Fibroblast of lung (primary cell): ENCODE measurements at regions not wholly inside any gene's neighbourhood (a gene's known extent, or its start where the extent isn't known, plus 50 kb on each side); places are given as distances from the start of the nearest gene placed in this dataset.

Source experiments
- DNase-seq, 2 donors: peaks; one replicate each; pipeline versions ENCODE4 v3.0.0 to v3.0.0-alpha.2; 2010; ENCODE audit warnings: low read depth in 2 of 2
- H2AFZ ChIP-seq: 2 replicates; pipeline ENCODE4 v1.5.1; 2012; ENCODE audit warnings: low read length, control low read depth, inconsistent platforms
- H3K27ac ChIP-seq: 2 replicates; pipeline ENCODE4 v1.5.1; 2011; ENCODE audit warnings: low read length, control low read depth; ENCODE audit not compliant: insufficient read depth
- H3K27me3 ChIP-seq: 2 replicates; pipeline ENCODE4 v1.5.1; 2011; ENCODE audit warnings: mild to moderate bottlenecking, low read length; ENCODE audit not compliant: control insufficient read depth, insufficient read depth
- H3K36me3 ChIP-seq: 2 replicates; pipeline ENCODE4 v1.5.1; 2011; ENCODE audit warnings: low read length; ENCODE audit not compliant: control insufficient read depth, insufficient read depth
- H3K4me1 ChIP-seq: 2 replicates; pipeline ENCODE4 v1.5.1; 2011; ENCODE audit warnings: low read length; ENCODE audit not compliant: control insufficient read depth, insufficient read depth; ENCODE audit errors: extremely low read depth
- H3K4me2 ChIP-seq: 2 replicates; pipeline ENCODE4 v1.5.1; 2011; ENCODE audit warnings: low read length, control low read depth; ENCODE audit not compliant: insufficient read depth; ENCODE audit errors: extremely low read depth
- H3K4me3 ChIP-seq, 4 experiments: fragments of 200-600 bp in 1 of 4; sonication (generic) in 1 of 4; replicated peaks in 1 of 4; 2 replicates each; pipeline ENCODE4 v1.5.1; 2011 to 2016; ENCODE audit warnings: low read length in 4 of 4, low read depth in 3 of 4, mild to moderate bottlenecking in 3 of 4, control low read depth in 2 of 4, inconsistent platforms in 1 of 4, mixed read lengths in 1 of 4; ENCODE audit not compliant: insufficient read depth in 1 of 4; ENCODE audit errors: control extremely low read depth in 1 of 4
- H3K79me2 ChIP-seq: 2 replicates; pipeline ENCODE4 v1.5.1; 2012; ENCODE audit warnings: mild to moderate bottlenecking, low read length, inconsistent platforms; ENCODE audit not compliant: control insufficient read depth, insufficient read depth
- H3K9ac ChIP-seq: 2 replicates; pipeline ENCODE4 v1.5.1; 2011; ENCODE audit warnings: mild to moderate bottlenecking, low read length, control low read depth; ENCODE audit not compliant: insufficient read depth
- H3K9me3 ChIP-seq: 2 replicates; pipeline ENCODE4 v1.5.1; 2012; ENCODE audit warnings: low read depth, low read length; ENCODE audit not compliant: control insufficient read depth, insufficient read depth
- H4K20me1 ChIP-seq: 2 replicates; pipeline ENCODE4 v1.5.1; 2011; ENCODE audit warnings: low read length; ENCODE audit not compliant: control insufficient read depth, insufficient read depth; ENCODE audit errors: extremely low read depth
- EZH2 ChIP-seq: IDR thresholded peaks from 2 replicates; pipeline ENCODE4 v1.5.1; 2012; ENCODE audit warnings: low read length, control low read depth, mild to moderate bottlenecking; ENCODE audit errors: missing control alignments
- TF ChIP-seq, protein P1 (sequence below), 2 donors: IDR thresholded peaks in 1 of 2; conservative IDR thresholded peaks in 1 of 2; 1 replicate in 1 of 2; 2 replicates in 1 of 2; pipeline ENCODE4 v1.5.1; 2011 to 2012; ENCODE audit warnings: low read length in 2 of 2, control low read depth in 1 of 2, inconsistent platforms in 1 of 2, low read depth in 1 of 2, mild to moderate bottlenecking in 1 of 2

- Histone ChIP-seq H3K9ac (no peak overlapping the region), H4K20me1 (no peaks in the 10 kb centered on the region), H3K27me3 (no peaks in the 10 kb centered on the region), H3K9me3 (no peaks in the 10 kb centered on the region), H3K36me3 (no peaks in the 10 kb centered on the region), H3K4me1 (no peaks in the 10 kb centered on the region), H3K27ac (no peak overlapping the region), H3K4me2 (no peak overlapping the region), H2AFZ (no peak overlapping the region), H3K79me2 (no peaks in the 10 kb centered on the region), H3K4me3 (no peak overlapping the region)
- TF ChIP-seq EZH2: no peak
- TF ChIP-seq, protein P1, sequence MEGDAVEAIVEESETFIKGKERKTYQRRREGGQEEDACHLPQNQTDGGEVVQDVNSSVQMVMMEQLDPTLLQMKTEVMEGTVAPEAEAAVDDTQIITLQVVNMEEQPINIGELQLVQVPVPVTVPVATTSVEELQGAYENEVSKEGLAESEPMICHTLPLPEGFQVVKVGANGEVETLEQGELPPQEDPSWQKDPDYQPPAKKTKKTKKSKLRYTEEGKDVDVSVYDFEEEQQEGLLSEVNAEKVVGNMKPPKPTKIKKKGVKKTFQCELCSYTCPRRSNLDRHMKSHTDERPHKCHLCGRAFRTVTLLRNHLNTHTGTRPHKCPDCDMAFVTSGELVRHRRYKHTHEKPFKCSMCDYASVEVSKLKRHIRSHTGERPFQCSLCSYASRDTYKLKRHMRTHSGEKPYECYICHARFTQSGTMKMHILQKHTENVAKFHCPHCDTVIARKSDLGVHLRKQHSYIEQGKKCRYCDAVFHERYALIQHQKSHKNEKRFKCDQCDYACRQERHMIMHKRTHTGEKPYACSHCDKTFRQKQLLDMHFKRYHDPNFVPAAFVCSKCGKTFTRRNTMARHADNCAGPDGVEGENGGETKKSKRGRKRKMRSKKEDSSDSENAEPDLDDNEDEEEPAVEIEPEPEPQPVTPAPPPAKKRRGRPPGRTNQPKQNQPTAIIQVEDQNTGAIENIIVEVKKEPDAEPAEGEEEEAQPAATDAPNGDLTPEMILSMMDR (conservative IDR thresholded peaks at IDR 0.05 in 1 of 2, IDR thresholded peaks at IDR 0.05 in 1 of 2; ENCODE audit: low read depth in 1 of 2, low read length in 2 of 2): no peak
- no peak for DNase-seq
Measured at GRCh38 chr19:29393915-29394460, 131.8 kb upstream of the VSTM2B start.

DNA sequence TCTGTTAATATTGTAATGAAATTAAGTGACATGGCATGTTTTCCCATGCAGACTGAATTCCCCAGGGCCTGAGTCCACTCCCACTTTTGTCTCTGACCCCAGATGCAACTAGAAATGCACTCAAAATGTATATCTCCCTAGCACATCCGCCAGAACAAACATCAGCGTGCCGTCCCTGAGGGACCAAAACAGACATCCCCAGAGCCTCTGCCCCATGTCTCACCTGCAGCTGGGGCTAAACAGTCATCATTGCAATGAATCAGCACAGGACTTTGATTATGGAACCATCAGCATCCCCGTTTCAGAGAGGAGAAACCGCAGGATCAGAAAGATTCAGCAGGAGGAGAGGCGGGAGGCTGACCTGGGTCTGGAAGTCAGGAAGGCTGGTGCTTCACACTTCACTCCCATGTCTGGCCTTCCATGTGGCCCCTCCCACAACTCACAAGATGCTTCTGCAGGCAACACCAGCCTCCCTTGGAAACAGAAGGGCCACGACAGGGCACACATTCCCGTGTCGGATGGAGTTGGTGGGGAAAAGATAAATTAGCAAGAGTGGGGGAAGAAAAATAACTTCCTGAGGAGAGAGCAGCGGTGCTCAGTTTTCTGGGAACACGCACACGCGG is 130.6 kb upstream of the VSTM2B start:
- Histone ChIP-seq H3K27me3 (no peaks in the 10 kb centered on the region), H3K4me3 (no peak overlapping the region), H3K4me1 (no peaks in the 10 kb centered on the region), H3K4me2 (no peak overlapping the region), H2AFZ (no peak overlapping the region), H4K20me1 (no peaks in the 10 kb centered on the region), H3K36me3 (no peaks in the 10 kb centered on the region), H3K79me2 (no peaks in the 10 kb centered on the region), H3K9ac (no peak overlapping the region), H3K9me3 (no peaks in the 10 kb centered on the region), H3K27ac (no peak overlapping the region)
- no peak for TF ChIP-seq EZH2
- TF ChIP-seq, protein P1 (conservative IDR thresholded peaks at IDR 0.05 in 1 of 2, IDR thresholded peaks at IDR 0.05 in 1 of 2; ENCODE audit: low read depth in 1 of 2, low read length in 2 of 2): no peak
- no peak for DNase-seq

- no peak overlapping the region for H3K27ac ChIP-seq
- TF ChIP-seq, protein P1 (conservative IDR thresholded peaks at IDR 0.05 in 1 of 2, IDR thresholded peaks at IDR 0.05 in 1 of 2; ENCODE audit: low read depth in 1 of 2, low read length in 2 of 2): no peak
- no peak for TF ChIP-seq EZH2
- no peak overlapping the region for H3K4me3 ChIP-seq
- H3K9ac ChIP-seq: no peak overlapping the region
- H3K4me2 ChIP-seq: no peak overlapping the region
- DNase-seq: no peak
- H4K20me1 ChIP-seq: no peaks in the 10 kb centered on the region
- H3K79me2 ChIP-seq: no peaks in the 10 kb centered on the region
- H3K36me3 ChIP-seq: no peaks in the 10 kb centered on the region
- H3K4me1 ChIP-seq: no peaks in the 10 kb centered on the region
- no peak overlapping the region for H2AFZ ChIP-seq
- H3K27me3 ChIP-seq: no peaks in the 10 kb centered on the region
- no peaks in the 10 kb centered on the region for H3K9me3 ChIP-seq
Measured at GRCh38 chr19:29395734-29396414, 129.9 kb upstream of the VSTM2B start.
